SU-DHL-6 (cell line): ENCODE measurements at regions not wholly inside any gene's neighbourhood (a gene's known extent, or its start where the extent isn't known, plus 50 kb on each side); places are given as distances from the start of the nearest gene placed in this dataset.

Source experiments
- H2AFZ ChIP-seq: fragments of 200-600 bp; sonication (generic); 2 replicates; pipeline ENCODE4 v1.6.1; 2014; ENCODE audit warnings: low read depth, mild to moderate bottlenecking, moderate library complexity, mixed read lengths, antibody characterized with exemption, low read length; ENCODE audit not compliant: severe bottlenecking
- H3F3A ChIP-seq: fragments of 200-600 bp; shearing (Covaris generic); 2 replicates; pipeline ENCODE4 v1.6.0; 2016; ENCODE audit warnings: antibody characterized with exemption, mild to moderate bottlenecking; ENCODE audit not compliant: insufficient read depth
- H3K27ac ChIP-seq: fragments of 200-600 bp; sonication (generic); 2 replicates; pipeline ENCODE4 v1.5.1; 2016; ENCODE audit warnings: low read depth, mild to moderate bottlenecking, low read length, moderate library complexity, mixed read lengths
- H3K27me3 ChIP-seq: fragments of 200-600 bp; sonication (generic), shearing (Covaris generic); 2 replicates; pipeline ENCODE4 v1.6.0; 2014; ENCODE audit warnings: mild to moderate bottlenecking, low read length
- H3K36me3 ChIP-seq: fragments of 200-600 bp; sonication (generic); 2 replicates; pipeline ENCODE4 v1.6.1; 2014; ENCODE audit warnings: mild to moderate bottlenecking, low read length, mixed read lengths
- H3K4me2 ChIP-seq: fragments of 300-600, 200-600 bp; shearing (Covaris generic), sonication (generic); 2 replicates; pipeline ENCODE4 v1.6.0; 2014; ENCODE audit warnings: low read length, low read depth, mild to moderate bottlenecking; ENCODE audit not compliant: poor library complexity, severe bottlenecking
- H3K4me3 ChIP-seq: fragments of 200-600 bp; sonication (generic); 2 replicates; pipeline ENCODE4 v1.5.1; 2014; ENCODE audit warnings: antibody characterized with exemption, low read length, mild to moderate bottlenecking, mixed read lengths; ENCODE audit not compliant: insufficient read depth, poor library complexity, severe bottlenecking
- H3K79me2 ChIP-seq: fragments of 200-600 bp; sonication (generic); 2 replicates; pipeline ENCODE4 v1.6.1; 2014; ENCODE audit warnings: mild to moderate bottlenecking, low read length, moderate library complexity; ENCODE audit not compliant: insufficient read depth
- H3K9ac ChIP-seq: fragments of 200-600 bp; sonication (generic); 2 replicates; pipeline ENCODE4 v1.7.0; 2014; ENCODE audit warnings: mild to moderate bottlenecking, low read length
- H3K9me2 ChIP-seq: fragments of 200-600 bp; sonication (generic); replicated peaks from 2 replicates; pipeline ENCODE4 v1.6.1; 2014; ENCODE audit warnings: low read length; ENCODE audit not compliant: insufficient read depth
- H3K9me3 ChIP-seq: fragments of 200-600 bp; sonication (generic); 2 replicates; pipeline ENCODE4 v1.6.1; 2014; ENCODE audit warnings: low read length, mixed read lengths; ENCODE audit not compliant: insufficient read depth
- H4K20me1 ChIP-seq: fragments of 200-600 bp; sonication (generic); 2 replicates; pipeline ENCODE4 v1.6.1; 2014; ENCODE audit warnings: low read depth, mild to moderate bottlenecking, antibody characterized with exemption, low read length, moderate library complexity, mixed read lengths
- EZH2phosphoT487 ChIP-seq: fragments of 200-600 bp; sonication (generic), shearing (Covaris generic); conservative IDR thresholded peaks from 2 replicates; pipeline ENCODE4 v1.6.1; 2018; ENCODE audit warnings: mild to moderate bottlenecking, antibody characterized with exemption, low read length, moderate library complexity, mixed read lengths
- TF ChIP-seq, protein P1 (sequence below): fragments of 200-600 bp; sonication (generic); IDR thresholded peaks from one replicate; pipeline ENCODE4 v1.5.1; 2017; ENCODE audit warnings: antibody characterized with exemption, mild to moderate bottlenecking, low read length, moderate library complexity; ENCODE audit not compliant: insufficient read depth, poor library complexity, severe bottlenecking

DNA sequence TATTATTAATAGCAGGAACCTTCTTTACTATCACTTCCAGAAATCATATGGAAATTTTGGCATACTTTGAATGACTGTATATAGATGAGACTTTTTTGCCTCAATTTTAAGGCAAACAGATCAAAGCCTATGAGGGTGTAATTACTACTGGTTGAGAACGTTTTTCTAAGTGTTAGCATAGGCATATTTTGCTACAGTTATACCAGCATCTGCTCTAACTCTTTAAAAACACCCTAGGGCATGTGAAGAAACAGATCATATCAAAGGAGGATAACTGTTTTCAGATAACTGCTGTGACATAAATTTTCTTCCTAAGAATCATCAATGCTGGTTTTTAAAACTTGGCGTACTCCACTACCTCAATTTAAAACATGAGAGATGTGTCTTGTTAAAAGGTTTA is 1155.3 kb downstream of the FSTL5 start:
- Histone ChIP-seq H3K36me3 (no peaks in the 10 kb centered on the region), H4K20me1 (no peaks in the 10 kb centered on the region), H3K79me2 (no peaks in the 10 kb centered on the region), H3F3A (no peaks in the 10 kb centered on the region), H3K4me3 (no peak overlapping the region), H3K27ac (no peak overlapping the region), H3K9me3 (no peaks in the 10 kb centered on the region), H3K27me3 (no peaks in the 10 kb centered on the region), H3K9me2 (no peaks in the 10 kb centered on the region), H3K9ac (no peak overlapping the region), H3K4me2 (no peak overlapping the region), H2AFZ (no peak overlapping the region)
- TF ChIP-seq, protein P1, sequence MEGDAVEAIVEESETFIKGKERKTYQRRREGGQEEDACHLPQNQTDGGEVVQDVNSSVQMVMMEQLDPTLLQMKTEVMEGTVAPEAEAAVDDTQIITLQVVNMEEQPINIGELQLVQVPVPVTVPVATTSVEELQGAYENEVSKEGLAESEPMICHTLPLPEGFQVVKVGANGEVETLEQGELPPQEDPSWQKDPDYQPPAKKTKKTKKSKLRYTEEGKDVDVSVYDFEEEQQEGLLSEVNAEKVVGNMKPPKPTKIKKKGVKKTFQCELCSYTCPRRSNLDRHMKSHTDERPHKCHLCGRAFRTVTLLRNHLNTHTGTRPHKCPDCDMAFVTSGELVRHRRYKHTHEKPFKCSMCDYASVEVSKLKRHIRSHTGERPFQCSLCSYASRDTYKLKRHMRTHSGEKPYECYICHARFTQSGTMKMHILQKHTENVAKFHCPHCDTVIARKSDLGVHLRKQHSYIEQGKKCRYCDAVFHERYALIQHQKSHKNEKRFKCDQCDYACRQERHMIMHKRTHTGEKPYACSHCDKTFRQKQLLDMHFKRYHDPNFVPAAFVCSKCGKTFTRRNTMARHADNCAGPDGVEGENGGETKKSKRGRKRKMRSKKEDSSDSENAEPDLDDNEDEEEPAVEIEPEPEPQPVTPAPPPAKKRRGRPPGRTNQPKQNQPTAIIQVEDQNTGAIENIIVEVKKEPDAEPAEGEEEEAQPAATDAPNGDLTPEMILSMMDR, result no peak
- TF ChIP-seq EZH2phosphoT487, result no peak

DNA sequence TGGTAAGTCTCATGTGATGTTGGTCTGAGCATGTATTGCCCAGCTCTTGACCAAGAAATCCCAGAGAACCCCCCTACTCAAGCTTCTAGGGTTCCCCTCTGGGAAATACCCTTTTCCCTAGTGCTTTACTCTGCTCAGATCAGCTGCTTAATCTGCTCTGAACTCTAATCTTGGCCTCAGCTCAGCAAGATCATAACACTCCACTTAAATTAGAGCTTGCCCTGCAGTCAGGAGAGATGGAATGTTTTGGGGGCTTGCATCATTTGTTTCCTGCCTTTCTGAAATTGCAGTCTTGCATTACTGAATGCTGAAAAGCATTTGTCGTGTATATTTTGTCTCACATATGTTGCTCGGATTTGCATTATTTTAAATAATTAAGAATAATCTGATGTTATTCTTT is 1153.6 kb downstream of the FSTL5 start:
- Histone ChIP-seq H2AFZ (no peak overlapping the region), H3K4me2 (no peak overlapping the region), H3K9ac (no peak overlapping the region), H3K36me3 (no peaks in the 10 kb centered on the region), H3K9me2 (no peaks in the 10 kb centered on the region), H4K20me1 (no peaks in the 10 kb centered on the region), H3K4me3 (no peak overlapping the region), H3F3A (no peaks in the 10 kb centered on the region), H3K27me3 (no peaks in the 10 kb centered on the region), H3K27ac (no peak overlapping the region), H3K79me2 (no peaks in the 10 kb centered on the region), H3K9me3 (no peaks in the 10 kb centered on the region)
- TF ChIP-seq, protein P1, result no peak
- TF ChIP-seq EZH2phosphoT487, result no peak
